Endodermal cell (in vitro differentiated cells): ENCODE measurements at regions not wholly inside any gene's neighbourhood (a gene's known extent, or its start where the extent isn't known, plus 50 kb on each side); places are given as distances from the start of the nearest gene placed in this dataset.
"Not testable (repeated sequence)": the region's sequence is repeated elsewhere in the genome, so short reads cannot be mapped to it uniquely, and the experiment has no call there.

Source experiments
- DNase-seq: peaks from one replicate; pipeline ENCODE4 v3.0.0-alpha.2; 2017
- H3K27ac ChIP-seq: 2 replicates; pipeline ENCODE4 v1.5.1; 2013; ENCODE audit warnings: mild to moderate bottlenecking, low read depth, low read length, moderate library complexity
- H3K27me3 ChIP-seq: 2 replicates; pipeline ENCODE4 v1.6.1; 2013; ENCODE audit warnings: mild to moderate bottlenecking, low read length, moderate library complexity; ENCODE audit not compliant: insufficient read depth, control insufficient read depth, poor library complexity, severe bottlenecking
- H3K36me3 ChIP-seq: 2 replicates; pipeline ENCODE4 v1.7.0; 2013; ENCODE audit warnings: mild to moderate bottlenecking, low read length, moderate library complexity; ENCODE audit not compliant: control insufficient read depth, insufficient read depth
- H3K4me1 ChIP-seq: one replicate; pipeline ENCODE4 v1.7.0; 2013; ENCODE audit warnings: low read length; ENCODE audit not compliant: control insufficient read depth, insufficient read depth
- H3K4me3 ChIP-seq: 2 replicates; pipeline ENCODE4 v1.5.1; 2013; ENCODE audit warnings: mild to moderate bottlenecking, low read length, moderate library complexity
- H3K9ac ChIP-seq: 2 replicates; pipeline ENCODE4 v1.6.1; 2013; ENCODE audit warnings: mild to moderate bottlenecking, low read length, moderate library complexity; ENCODE audit not compliant: poor library complexity, severe bottlenecking; ENCODE audit errors: extremely low read depth
- H3K9me3 ChIP-seq: 2 replicates; pipeline ENCODE4 v1.6.1; 2013; ENCODE audit warnings: mild to moderate bottlenecking, low read length, moderate library complexity; ENCODE audit not compliant: control insufficient read depth
- H3K27ac Mint-ChIP-seq: 2 replicates; pipeline ENCODE4 v1.8.0; 2020; ENCODE audit warnings: mixed read lengths
- H3K27me3 Mint-ChIP-seq: 2 replicates; pipeline ENCODE4 v1.8.0; 2021; ENCODE audit warnings: mild to moderate bottlenecking, mixed read lengths; ENCODE audit not compliant: insufficient read depth
- H3K36me3 Mint-ChIP-seq: 2 replicates; pipeline ENCODE4 v1.8.0; 2020; ENCODE audit warnings: low read depth, mixed read lengths
- H3K4me1 Mint-ChIP-seq: 2 replicates; pipeline ENCODE4 v1.8.0; 2020; ENCODE audit warnings: mixed read lengths
- H3K4me3 Mint-ChIP-seq: 2 replicates; pipeline ENCODE4 v1.8.0; 2020; ENCODE audit warnings: mild to moderate bottlenecking, moderate library complexity, mixed read lengths
- H3K9me3 Mint-ChIP-seq: 2 replicates; pipeline ENCODE4 v1.8.0; 2020; ENCODE audit warnings: mild to moderate bottlenecking, mixed read lengths
- WGBS, 2 experiments: methylation state at CpG; one replicate each; pipeline versions ENCODE4 v1.1.5 to v1.1.7; 2013; ENCODE audit warnings: missing lambda C conversion rate in 2 of 2, mixed read lengths in 1 of 2; ENCODE audit not compliant: insufficient coverage in 1 of 2, insufficient read length in 1 of 2; 5-methylcytosine and 5-hydroxymethylcytosine counted together
- TF ChIP-seq, protein P1 (sequence below): fragments of 200-600 bp; sonication (generic); conservative IDR thresholded peaks from 2 replicates; pipeline ENCODE4 v1.5.0; 2021; ENCODE audit warnings: antibody characterized with exemption, mild to moderate bottlenecking

DNA sequence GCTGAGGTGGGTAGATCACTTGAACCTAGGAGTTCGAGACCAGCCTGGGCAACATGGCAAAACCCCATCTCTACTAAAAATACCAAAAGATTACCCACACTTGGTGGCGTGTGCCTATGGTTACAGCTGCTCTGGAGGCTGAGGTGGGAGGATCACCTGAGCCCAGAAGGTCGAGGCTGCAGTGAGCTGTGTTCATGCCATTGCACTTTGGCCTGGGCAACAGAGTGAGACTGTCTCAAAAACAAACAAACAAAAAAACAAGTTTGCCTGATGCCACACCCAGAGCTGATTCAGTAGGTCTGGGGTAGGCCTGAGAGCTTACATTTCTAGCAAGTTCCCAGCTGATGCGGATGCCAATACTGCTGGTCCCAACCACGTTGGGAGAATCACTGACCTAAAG is 60.5 kb upstream of the HSPA9 start:
- no peaks in the 10 kb centered on the region for H3K36me3 ChIP-seq
- no peaks in the 10 kb centered on the region for H3K27me3 ChIP-seq
- no peak overlapping the region for H3K4me3 ChIP-seq
- H3K27ac ChIP-seq: peak overlapping the region; percentile 36
- no peaks in the 10 kb centered on the region for H3K9me3 Mint-ChIP-seq
- 93 to 96% methylated on average over 4 to 5 of the region's 5 CpGs for WGBS, 2 experiments
- peaks cover 4% of the 10 kb centered on the region for H3K4me1 ChIP-seq
- no peaks in the 10 kb centered on the region for H3K36me3 Mint-ChIP-seq
- no peak for DNase-seq
- no peak overlapping the region for H3K9ac ChIP-seq
- H3K4me1 Mint-ChIP-seq: peaks cover 19% of the 10 kb centered on the region
- no peak overlapping the region for H3K27ac Mint-ChIP-seq
- H3K4me3 Mint-ChIP-seq: no peak overlapping the region
- H3K27me3 Mint-ChIP-seq: peaks cover 6% of the 10 kb centered on the region
- TF ChIP-seq, protein P1, sequence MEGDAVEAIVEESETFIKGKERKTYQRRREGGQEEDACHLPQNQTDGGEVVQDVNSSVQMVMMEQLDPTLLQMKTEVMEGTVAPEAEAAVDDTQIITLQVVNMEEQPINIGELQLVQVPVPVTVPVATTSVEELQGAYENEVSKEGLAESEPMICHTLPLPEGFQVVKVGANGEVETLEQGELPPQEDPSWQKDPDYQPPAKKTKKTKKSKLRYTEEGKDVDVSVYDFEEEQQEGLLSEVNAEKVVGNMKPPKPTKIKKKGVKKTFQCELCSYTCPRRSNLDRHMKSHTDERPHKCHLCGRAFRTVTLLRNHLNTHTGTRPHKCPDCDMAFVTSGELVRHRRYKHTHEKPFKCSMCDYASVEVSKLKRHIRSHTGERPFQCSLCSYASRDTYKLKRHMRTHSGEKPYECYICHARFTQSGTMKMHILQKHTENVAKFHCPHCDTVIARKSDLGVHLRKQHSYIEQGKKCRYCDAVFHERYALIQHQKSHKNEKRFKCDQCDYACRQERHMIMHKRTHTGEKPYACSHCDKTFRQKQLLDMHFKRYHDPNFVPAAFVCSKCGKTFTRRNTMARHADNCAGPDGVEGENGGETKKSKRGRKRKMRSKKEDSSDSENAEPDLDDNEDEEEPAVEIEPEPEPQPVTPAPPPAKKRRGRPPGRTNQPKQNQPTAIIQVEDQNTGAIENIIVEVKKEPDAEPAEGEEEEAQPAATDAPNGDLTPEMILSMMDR: no peak
- H3K9me3 ChIP-seq: no peaks in the 10 kb centered on the region

DNA sequence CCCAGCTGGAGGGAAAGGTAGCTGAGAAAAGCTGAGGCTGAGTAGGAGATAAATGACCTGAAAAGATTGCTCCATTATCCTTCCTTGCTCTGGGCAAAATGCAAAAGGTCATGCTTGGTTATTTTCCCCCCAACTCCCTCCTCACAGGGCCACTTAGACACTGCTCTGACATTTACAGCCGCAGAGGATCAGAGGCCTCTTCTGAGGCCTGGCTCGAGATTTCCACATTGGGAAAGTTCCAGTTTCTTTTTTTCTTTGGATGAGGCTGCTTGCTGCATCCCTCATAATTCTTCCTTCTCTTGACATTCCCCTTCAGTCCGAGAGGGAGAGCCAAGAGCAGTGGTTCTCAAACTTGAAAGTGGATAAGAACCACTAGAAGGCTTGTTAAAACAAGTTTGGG is 60.1 kb upstream of the HSPA9 start:
- no peaks in the 10 kb centered on the region for H3K27me3 ChIP-seq
- peaks cover 4% of the 10 kb centered on the region for H3K4me1 ChIP-seq
- Mint-ChIP-seq H3K4me3 (no peak overlapping the region), H3K27me3 (peaks cover 6% of the 10 kb centered on the region), H3K36me3 (no peaks in the 10 kb centered on the region), H3K9me3 (no peaks in the 10 kb centered on the region), H3K27ac (no peak overlapping the region), H3K4me1 (peaks cover 15% of the 10 kb centered on the region)
- peak overlapping the region; percentile 36 for H3K27ac ChIP-seq
- H3K4me3 ChIP-seq: no peak overlapping the region
- H3K36me3 ChIP-seq: no peaks in the 10 kb centered on the region
- no peak for DNase-seq
- WGBS, 2 experiments: 92 to 100% methylated on average over 1 to 3 of the region's 3 CpGs
- TF ChIP-seq, protein P1: no peak
- H3K9ac ChIP-seq: no peak overlapping the region
- H3K9me3 ChIP-seq: no peaks in the 10 kb centered on the region

DNA sequence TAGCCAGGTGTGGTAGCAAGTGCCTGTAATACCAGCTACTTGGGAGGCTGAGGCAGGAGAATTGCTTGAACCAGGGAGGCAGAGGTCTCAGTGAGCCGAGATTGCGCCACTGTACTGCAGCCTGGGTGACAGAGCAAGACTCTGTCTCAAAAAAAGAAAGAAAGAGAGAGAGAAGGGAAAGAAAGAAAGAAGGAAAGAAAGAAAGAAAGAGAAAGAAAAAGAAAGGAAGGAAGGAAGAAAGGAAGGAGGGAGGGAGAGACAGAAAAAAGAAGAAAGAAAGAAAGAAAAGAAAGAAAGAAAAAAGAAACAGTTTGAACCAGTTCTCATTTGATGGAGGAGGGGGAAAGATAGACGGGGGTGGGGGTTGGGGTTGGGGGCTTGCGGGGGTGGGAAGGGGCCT is 59.6 kb upstream of the HSPA9 start:
- not testable (repeated sequence) for H3K27me3 ChIP-seq, H3K27ac Mint-ChIP-seq, DNase-seq, H3K9ac ChIP-seq, H3K4me3 ChIP-seq, H3K36me3 Mint-ChIP-seq, H3K4me1 ChIP-seq, H3K9me3 Mint-ChIP-seq, H3K36me3 ChIP-seq, H3K4me3 Mint-ChIP-seq, H3K27ac ChIP-seq, H3K9me3 ChIP-seq, H3K27me3 Mint-ChIP-seq
- WGBS, 2 experiments: 84 to 87% methylated on average over 2 to 4 of the region's 4 CpGs
- H3K4me1 Mint-ChIP-seq: peaks cover 11% of the 10 kb centered on the region

DNA sequence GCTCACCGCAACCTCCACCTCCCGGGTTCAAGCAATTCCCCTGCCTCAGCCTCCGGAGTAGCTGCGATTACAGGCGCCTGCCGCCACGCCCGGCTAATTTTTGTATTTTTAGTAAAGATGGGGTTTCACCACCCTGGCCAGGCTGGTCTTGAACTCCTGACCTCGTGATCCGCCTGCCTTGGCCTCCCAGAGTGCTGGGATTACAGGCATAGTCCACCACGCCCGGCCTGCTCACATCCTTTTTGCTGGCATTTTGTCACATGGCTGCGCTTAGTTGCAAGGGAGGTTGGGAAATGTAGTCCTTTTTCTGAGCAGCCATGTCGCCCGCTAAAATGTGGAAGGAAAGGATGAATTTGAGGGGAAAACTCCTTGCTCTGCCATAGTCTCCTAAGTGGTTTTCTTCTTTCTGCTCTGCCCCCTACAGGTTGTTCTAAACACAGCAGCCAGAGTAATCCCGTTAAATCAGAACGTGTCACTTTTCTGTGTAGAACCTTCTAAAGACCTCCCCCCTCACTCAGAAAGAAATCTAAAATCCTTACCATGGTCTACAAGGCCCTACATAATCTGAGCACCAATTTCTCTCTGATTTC is 57.8 kb upstream of the HSPA9 start:
- H3K4me1 ChIP-seq: no peaks in the 10 kb centered on the region
- no peaks in the 10 kb centered on the region for H3K36me3 ChIP-seq
- H3K9ac ChIP-seq: no peak overlapping the region
- no peak overlapping the region for H3K27ac ChIP-seq
- Mint-ChIP-seq H3K4me3 (no peak overlapping the region), H3K27ac (no peak overlapping the region), H3K27me3 (peaks cover 6% of the 10 kb centered on the region), H3K36me3 (no peaks in the 10 kb centered on the region), H3K4me1 (peaks cover 5% of the 10 kb centered on the region), H3K9me3 (no peaks in the 10 kb centered on the region)
- no peaks in the 10 kb centered on the region for H3K9me3 ChIP-seq
- TF ChIP-seq, protein P1: peak; percentile 85
- DNase-seq: peak; percentile 94
- no peaks in the 10 kb centered on the region for H3K27me3 ChIP-seq
- WGBS, 2 experiments: 53% methylated on average over 6 to 17 of the region's 17 CpGs
- no peak overlapping the region for H3K4me3 ChIP-seq
